ENCODE measurements at regions not wholly inside any gene's neighbourhood (a gene's known extent, or its start where the extent isn't known, plus 50 kb on each side); places are given as distances from the start of the nearest gene placed in this dataset.

DNA sequence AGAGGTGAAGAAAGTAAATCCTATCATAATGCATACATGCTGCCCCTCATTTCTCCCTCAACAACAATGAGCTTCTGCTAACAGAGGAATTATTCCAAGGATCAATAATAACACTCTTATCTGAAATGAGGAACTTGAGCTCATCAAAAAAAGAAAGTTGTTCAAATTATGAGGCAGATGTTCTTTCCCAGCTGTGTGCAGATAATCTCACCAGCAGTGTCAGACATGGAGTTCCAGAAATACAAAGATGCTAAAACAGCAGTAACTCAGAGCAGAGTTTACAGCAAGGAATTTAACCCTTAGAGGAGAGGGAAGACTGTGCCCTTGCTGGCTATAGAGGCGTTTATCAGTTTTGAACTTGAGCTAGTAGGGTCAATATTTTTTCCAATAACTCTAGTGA, 153.1 kb downstream of the TRIM36 start:
- Histone ChIP-seq H3K36me3 (replicated peaks; ENCODE audit: insufficient read depth, low read length) (no peaks in the 10 kb centered on the region), H3K79me2 (ENCODE audit: low read length) (no peaks in the 10 kb centered on the region), H2AFZ (ENCODE audit: low read length) (no peak overlapping the region), H3K9me3 (replicated peaks; ENCODE audit: insufficient read depth, low read length) (no peaks in the 10 kb centered on the region), H3K27me3 (replicated peaks; ENCODE audit: insufficient read depth, low read length) (no peaks in the 10 kb centered on the region), H3F3A (ENCODE audit: insufficient read depth, low read length) (no peaks in the 10 kb centered on the region), H3K27ac (ENCODE audit: low read length) (no peak overlapping the region), H3K4me1 (ENCODE audit: low read length) (no peaks in the 10 kb centered on the region), H3K4me2 (ENCODE audit: low read depth, low read length) (no peak overlapping the region), H3K9me2 (replicated peaks; ENCODE audit: insufficient read depth, low read length) (no peaks in the 10 kb centered on the region), H4K20me1 (ENCODE audit: insufficient read depth, low read length) (no peaks in the 10 kb centered on the region), H3K4me3 (ENCODE audit: low read length) (no peak overlapping the region), H3K9ac (ENCODE audit: low read length) (no peak overlapping the region)
- DNase-seq: no peak
- no peak for TF ChIP-seq CTCF (IDR thresholded peaks at IDR 0.05; ENCODE audit: low read length)
- TF ChIP-seq EZH2 (optimal IDR thresholded peaks at IDR 0.05; ENCODE audit: low read depth, low read length): no peak
- no peak for TF ChIP-seq EZH2phosphoT487 (IDR thresholded peaks at IDR 0.05; ENCODE audit: low read length)

- H3K9me3 ChIP-seq (replicated peaks; ENCODE audit: insufficient read depth, low read length): no peaks in the 10 kb centered on the region
- H2AFZ ChIP-seq (ENCODE audit: low read length): no peak overlapping the region
- no peaks in the 10 kb centered on the region for H3K79me2 ChIP-seq (ENCODE audit: low read length)
- no peaks in the 10 kb centered on the region for H3K9me2 ChIP-seq (replicated peaks; ENCODE audit: insufficient read depth, low read length)
- TF ChIP-seq EZH2phosphoT487 (IDR thresholded peaks at IDR 0.05; ENCODE audit: low read length) (no peak), CTCF (IDR thresholded peaks at IDR 0.05; ENCODE audit: low read length) (no peak), EZH2 (optimal IDR thresholded peaks at IDR 0.05; ENCODE audit: low read depth, low read length) (no peak)
- H3K4me3 ChIP-seq (ENCODE audit: low read length): no peak overlapping the region
- no peak overlapping the region for H3K9ac ChIP-seq (ENCODE audit: low read length)
- H3F3A ChIP-seq (ENCODE audit: insufficient read depth, low read length): no peaks in the 10 kb centered on the region
- no peak overlapping the region for H3K4me2 ChIP-seq (ENCODE audit: low read depth, low read length)
- H3K36me3 ChIP-seq (replicated peaks; ENCODE audit: insufficient read depth, low read length): no peaks in the 10 kb centered on the region
- no peaks in the 10 kb centered on the region for H3K4me1 ChIP-seq (ENCODE audit: low read length)
- no peak for DNase-seq
- no peaks in the 10 kb centered on the region for H3K27me3 ChIP-seq (replicated peaks; ENCODE audit: insufficient read depth, low read length)
- H4K20me1 ChIP-seq (ENCODE audit: insufficient read depth, low read length): no peaks in the 10 kb centered on the region
- no peak overlapping the region for H3K27ac ChIP-seq (ENCODE audit: low read length)
These were observed 170.5 kb downstream of the TRIM36 start for GRCh38 chr5:114999176-114999575.

DNA sequence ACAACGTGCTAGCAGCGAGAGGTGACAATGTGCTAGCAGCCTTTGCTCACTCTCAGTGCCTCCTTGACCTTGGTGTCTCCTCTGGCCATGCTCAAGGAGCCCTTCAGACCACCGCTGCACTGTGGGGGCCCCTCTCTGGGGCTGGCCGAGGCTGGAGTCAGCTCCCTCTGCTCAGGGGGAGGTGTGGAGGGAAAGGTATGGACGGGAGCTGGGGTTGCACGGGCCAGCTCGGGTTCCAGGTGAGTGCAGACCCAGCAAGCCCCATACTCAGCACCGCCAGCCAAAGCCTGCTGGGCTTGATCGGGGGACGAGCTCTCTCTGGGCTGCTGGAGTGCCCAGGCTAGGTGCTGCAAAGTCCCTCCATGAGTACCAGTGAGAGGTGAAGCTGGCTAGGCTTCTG, 180.2 kb downstream of the TRIM36 start:
- Histone ChIP-seq H3K9me2 (replicated peaks; ENCODE audit: insufficient read depth, low read length) (no peaks in the 10 kb centered on the region), H3K9ac (ENCODE audit: low read length) (no peak overlapping the region), H4K20me1 (ENCODE audit: insufficient read depth, low read length) (no peaks in the 10 kb centered on the region), H3K4me2 (ENCODE audit: low read depth, low read length) (no peak overlapping the region), H3K9me3 (replicated peaks; ENCODE audit: insufficient read depth, low read length) (no peaks in the 10 kb centered on the region), H3K36me3 (replicated peaks; ENCODE audit: insufficient read depth, low read length) (no peaks in the 10 kb centered on the region), H3K4me1 (ENCODE audit: low read length) (no peaks in the 10 kb centered on the region), H3K27ac (ENCODE audit: low read length) (no peak overlapping the region), H3K79me2 (ENCODE audit: low read length) (no peaks in the 10 kb centered on the region), H3K27me3 (replicated peaks; ENCODE audit: insufficient read depth, low read length) (no peaks in the 10 kb centered on the region), H3F3A (ENCODE audit: insufficient read depth, low read length) (no peaks in the 10 kb centered on the region), H2AFZ (ENCODE audit: low read length) (no peak overlapping the region), H3K4me3 (ENCODE audit: low read length) (no peak overlapping the region)
- no peak for DNase-seq
- TF ChIP-seq EZH2phosphoT487 (IDR thresholded peaks at IDR 0.05; ENCODE audit: low read length) (no peak), CTCF (IDR thresholded peaks at IDR 0.05; ENCODE audit: low read length) (no peak), EZH2 (optimal IDR thresholded peaks at IDR 0.05; ENCODE audit: low read depth, low read length) (no peak)
